Muscle of leg (tissue), 3 donors: ENCODE measurements at regions not wholly inside any gene's neighbourhood (a gene's known extent, or its start where the extent isn't known, plus 50 kb on each side); places are given as distances from the start of the nearest gene placed in this dataset.

Experiments used
- DNase-seq: peaks from one replicate; pipeline ENCODE4 v3.0.0; 2013
- H3K27ac ChIP-seq: one replicate; pipeline ENCODE4 v1.5.1; 2013; ENCODE audit warnings: mild to moderate bottlenecking, low read length, control low read depth
- H3K27me3 ChIP-seq: one replicate; pipeline ENCODE4 v1.6.1; 2013; ENCODE audit warnings: low read length; ENCODE audit not compliant: control insufficient read depth, insufficient read depth
- H3K36me3 ChIP-seq: one replicate; pipeline ENCODE4 v1.6.1; 2013; ENCODE audit warnings: low read length; ENCODE audit not compliant: control insufficient read depth, insufficient read depth
- H3K4me1 ChIP-seq: one replicate; pipeline ENCODE4 v1.6.1; 2013; ENCODE audit warnings: low read length; ENCODE audit not compliant: control insufficient read depth, insufficient read depth
- H3K4me3 ChIP-seq: one replicate; pipeline ENCODE4 v1.5.1; 2013; ENCODE audit warnings: low read length, control low read depth
- H3K9me3 ChIP-seq: replicated peaks from 2 replicates; pipeline ENCODE4 v1.6.1; 2013; ENCODE audit warnings: low read depth, low read length; ENCODE audit not compliant: control insufficient read depth
- WGBS: methylation state at CpG from one replicate; pipeline ENCODE4 v1.1.5; 2013; ENCODE audit warnings: missing lambda C conversion rate; ENCODE audit not compliant: insufficient coverage; 5-methylcytosine and 5-hydroxymethylcytosine counted together

- peaks cover 3% of the 10 kb centered on the region for H3K9me3 ChIP-seq
- no peaks in the 10 kb centered on the region for H3K4me1 ChIP-seq
- no peak overlapping the region for H3K4me3 ChIP-seq
- no peaks in the 10 kb centered on the region for H3K27me3 ChIP-seq
- H3K27ac ChIP-seq, result no peak overlapping the region
- no peaks in the 10 kb centered on the region for H3K36me3 ChIP-seq
- WGBS, result no CpG with 5 or more reads among the region's 2 CpGs
- DNase-seq, result no peak
Measured at GRCh38 chr5:33160871-33161270, 279.9 kb upstream of the TARS1 start.

DNA sequence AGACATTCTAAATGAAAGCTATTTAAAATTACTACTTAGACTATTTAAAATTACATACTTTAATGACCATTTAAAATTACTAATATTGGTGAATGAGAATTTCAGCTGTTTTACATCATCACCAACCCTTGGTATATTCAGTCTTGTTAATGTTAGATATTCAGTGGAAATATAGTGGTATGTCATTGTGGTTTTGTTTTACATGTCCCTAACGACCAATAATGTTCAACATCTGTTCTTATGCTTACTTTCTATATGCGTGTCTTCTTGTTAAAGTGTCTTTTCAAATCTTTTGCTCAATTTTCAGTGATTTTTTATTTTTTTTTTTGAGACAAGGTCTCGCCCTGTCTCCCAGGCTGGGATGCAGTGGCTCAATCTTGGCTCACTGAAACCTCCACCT, 279.3 kb upstream of the TARS1 start:
- DNase-seq, result peak; percentile 87
- no peaks in the 10 kb centered on the region for H3K36me3 ChIP-seq
- H3K27ac ChIP-seq, result peak overlapping the region; percentile 51
- no peaks in the 10 kb centered on the region for H3K4me1 ChIP-seq
- 40% methylated on average over 1 of the region's 3 CpGs for WGBS
- peaks cover 3% of the 10 kb centered on the region for H3K9me3 ChIP-seq
- no peaks in the 10 kb centered on the region for H3K27me3 ChIP-seq
- H3K4me3 ChIP-seq, result no peak overlapping the region

DNA sequence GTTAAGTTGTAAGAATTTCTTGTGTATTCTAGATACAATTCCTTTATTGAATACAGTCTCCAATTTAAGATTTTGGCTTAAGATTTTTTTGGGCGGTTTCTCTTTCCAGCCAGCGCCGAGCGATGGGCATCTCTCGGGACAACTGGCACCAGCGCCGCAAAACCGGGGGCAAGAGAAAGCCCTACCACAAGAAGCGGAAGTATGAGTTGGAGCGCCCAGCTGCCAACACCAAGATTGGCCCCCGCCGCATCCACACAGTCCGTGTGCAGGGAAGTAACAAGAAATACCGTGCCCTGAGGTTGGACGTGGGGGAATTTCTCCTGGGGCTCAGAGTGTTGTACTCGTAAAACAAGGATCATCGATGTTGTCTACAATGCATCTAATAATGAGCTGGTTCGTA, 278.7 kb upstream of the TARS1 start:
- Histone ChIP-seq H3K9me3 (peaks cover 3% of the 10 kb centered on the region), H3K27ac (no peak overlapping the region), H3K36me3 (no peaks in the 10 kb centered on the region), H3K4me1 (no peaks in the 10 kb centered on the region), H3K4me3 (no peak overlapping the region), H3K27me3 (no peaks in the 10 kb centered on the region)
- WGBS, result 91% methylated on average over 12 of the region's 18 CpGs
- no peak for DNase-seq

- Histone ChIP-seq H3K27ac (no peak overlapping the region), H3K36me3 (no peaks in the 10 kb centered on the region), H3K27me3 (no peaks in the 10 kb centered on the region), H3K9me3 (peaks cover 11% of the 10 kb centered on the region), H3K4me1 (no peaks in the 10 kb centered on the region), H3K4me3 (no peak overlapping the region)
- DNase-seq, result no peak
- WGBS, result 58% methylated on average over 2 of the region's 4 CpGs
Measured at GRCh38 chr5:33166522-33166921, 274.2 kb upstream of the TARS1 start.

- H3K36me3 ChIP-seq, result no peaks in the 10 kb centered on the region
- DNase-seq, result no peak
- H3K4me1 ChIP-seq, result no peaks in the 10 kb centered on the region
- H3K27me3 ChIP-seq, result no peaks in the 10 kb centered on the region
- peaks cover 11% of the 10 kb centered on the region for H3K9me3 ChIP-seq
- no peak overlapping the region for H3K27ac ChIP-seq
- no CpG with 5 or more reads among the region's 2 CpGs for WGBS
- no peak overlapping the region for H3K4me3 ChIP-seq
Measured at GRCh38 chr5:33166948-33167347, 273.8 kb upstream of the TARS1 start.

DNA sequence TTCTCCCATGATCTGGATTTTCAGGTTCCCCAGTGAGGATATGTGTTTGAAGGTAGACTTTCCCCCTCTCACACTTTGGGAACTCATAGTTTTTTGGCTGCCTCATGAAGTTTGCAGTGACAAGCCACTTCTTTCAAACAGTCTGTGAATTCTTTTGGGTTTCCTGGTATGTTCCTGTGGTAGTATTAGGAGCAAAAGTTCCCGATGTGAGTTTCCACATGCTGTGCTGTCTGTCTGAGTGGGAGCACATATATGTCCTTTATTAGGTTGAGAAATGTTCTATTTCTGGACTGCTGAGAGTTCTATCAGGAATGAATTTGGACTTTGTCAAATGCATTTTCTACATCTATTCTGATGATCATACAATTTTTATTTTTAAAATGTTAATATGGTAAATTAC, 273.2 kb upstream of the TARS1 start:
- Histone ChIP-seq H3K36me3 (no peaks in the 10 kb centered on the region), H3K4me1 (no peaks in the 10 kb centered on the region), H3K27ac (no peak overlapping the region), H3K27me3 (no peaks in the 10 kb centered on the region), H3K9me3 (peaks cover 11% of the 10 kb centered on the region), H3K4me3 (no peak overlapping the region)
- 67% methylated on average over 1 of the region's 1 CpG for WGBS
- no peak for DNase-seq

- no peaks in the 10 kb centered on the region for H3K4me1 ChIP-seq
- H3K9me3 ChIP-seq, result peaks cover 8% of the 10 kb centered on the region
- H3K36me3 ChIP-seq, result no peaks in the 10 kb centered on the region
- no CpG with 5 or more reads among the region's 1 CpG for WGBS
- no peaks in the 10 kb centered on the region for H3K27me3 ChIP-seq
- no peak for DNase-seq
- H3K4me3 ChIP-seq, result no peak overlapping the region
- no peak overlapping the region for H3K27ac ChIP-seq
Measured at GRCh38 chr5:33170411-33170810, 270.4 kb upstream of the TARS1 start.

DNA sequence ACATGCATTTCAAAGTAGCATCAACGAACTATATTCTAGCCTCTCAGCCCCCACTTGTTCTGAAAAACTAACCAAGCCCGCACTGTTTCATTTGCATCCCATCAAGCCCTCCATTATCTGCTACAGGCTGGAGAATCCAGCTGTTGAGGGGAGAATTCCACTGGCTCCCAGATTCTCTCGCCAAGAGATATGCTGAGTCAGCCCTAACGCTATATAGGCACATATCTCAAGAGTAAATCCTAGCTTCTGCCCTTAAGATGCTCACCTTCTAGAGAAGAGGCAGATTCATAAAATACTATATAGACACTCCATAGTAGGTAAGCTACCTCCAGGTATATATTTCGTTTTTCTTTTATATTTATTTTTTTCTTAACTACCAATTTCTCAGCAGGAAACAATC, 266.4 kb upstream of the TARS1 start:
- Histone ChIP-seq H3K4me3 (no peak overlapping the region), H3K27me3 (no peaks in the 10 kb centered on the region), H3K9me3 (peaks cover 8% of the 10 kb centered on the region), H3K4me1 (no peaks in the 10 kb centered on the region), H3K27ac (no peak overlapping the region), H3K36me3 (no peaks in the 10 kb centered on the region)
- no peak for DNase-seq
- WGBS, result 80% methylated on average over 2 of the region's 5 CpGs

- no peak overlapping the region for H3K27ac ChIP-seq
- no peak for DNase-seq
- H3K36me3 ChIP-seq, result no peaks in the 10 kb centered on the region
- no peaks in the 10 kb centered on the region for H3K9me3 ChIP-seq
- no peaks in the 10 kb centered on the region for H3K27me3 ChIP-seq
- no peaks in the 10 kb centered on the region for H3K4me1 ChIP-seq
- H3K4me3 ChIP-seq, result no peak overlapping the region
- WGBS, result no CpG with 5 or more reads among the region's 2 CpGs
Measured at GRCh38 chr5:33179301-33179700, 261.5 kb upstream of the TARS1 start.

- Histone ChIP-seq H3K27me3 (no peaks in the 10 kb centered on the region), H3K4me1 (no peaks in the 10 kb centered on the region), H3K9me3 (no peaks in the 10 kb centered on the region), H3K27ac (no peak overlapping the region), H3K36me3 (no peaks in the 10 kb centered on the region), H3K4me3 (no peak overlapping the region)
- peak; percentile 55 for DNase-seq
- no CpG with 5 or more reads among the region's 4 CpGs for WGBS
Measured at GRCh38 chr5:33180900-33181299, 259.9 kb upstream of the TARS1 start.

- no peaks in the 10 kb centered on the region for H3K9me3 ChIP-seq
- H3K4me1 ChIP-seq, result no peaks in the 10 kb centered on the region
- H3K27me3 ChIP-seq, result no peaks in the 10 kb centered on the region
- no peak overlapping the region for H3K27ac ChIP-seq
- no CpG with 5 or more reads among the region's 4 CpGs for WGBS
- H3K4me3 ChIP-seq, result no peak overlapping the region
- no peak for DNase-seq
- no peaks in the 10 kb centered on the region for H3K36me3 ChIP-seq
Measured at GRCh38 chr5:33182986-33183385, 257.8 kb upstream of the TARS1 start.
